ENCODE measurements at regions not wholly inside any gene's neighbourhood (a gene's known extent, or its start where the extent isn't known, plus 50 kb on each side); places are given as distances from the start of the nearest gene placed in this dataset.

GRCh38 chr10:78550716-78551115 lies 517.1 kb downstream of the RPS24 start:
- DNase-seq, result no peak

- DNase-seq, result no peak
These were observed 517.4 kb upstream of the ZMIZ1 start for GRCh38 chr10:78551184-78552005.

- DNase-seq, result no peak
These were observed 516.4 kb upstream of the ZMIZ1 start for GRCh38 chr10:78552261-78552811.

GRCh38 chr10:78553792-78554191 lies 515.0 kb upstream of the ZMIZ1 start:
- DNase-seq, result no peak

GRCh38 chr10:78555128-78555527 lies 513.6 kb upstream of the ZMIZ1 start:
- no peak for DNase-seq

GRCh38 chr10:78556705-78557432 lies 511.9 kb upstream of the ZMIZ1 start:
- DNase-seq, result no peak

- DNase-seq, result no peak
These were observed 511.3 kb upstream of the ZMIZ1 start for GRCh38 chr10:78557433-78557925.

GRCh38 chr10:78559661-78560340 lies 509.0 kb upstream of the ZMIZ1 start:
- no peak for DNase-seq

GRCh38 chr10:78560341-78560688 lies 508.5 kb upstream of the ZMIZ1 start:
- DNase-seq, result no peak

GRCh38 chr10:78563314-78563713 lies 505.5 kb upstream of the ZMIZ1 start:
- DNase-seq, result no peak

- no peak for DNase-seq
These were observed 502.9 kb upstream of the ZMIZ1 start for GRCh38 chr10:78565841-78566240.

- DNase-seq, result no peak
These were observed 502.3 kb upstream of the ZMIZ1 start for GRCh38 chr10:78566284-78567111.

- DNase-seq, result no peak
These were observed 500.9 kb upstream of the ZMIZ1 start for GRCh38 chr10:78567680-78568455.

- no peak for DNase-seq
These were observed 500.1 kb upstream of the ZMIZ1 start for GRCh38 chr10:78568620-78569019.

GRCh38 chr10:78570633-78571235 lies 498.0 kb upstream of the ZMIZ1 start:
- no peak for DNase-seq

GRCh38 chr10:78571286-78571685 lies 497.5 kb upstream of the ZMIZ1 start:
- DNase-seq, result no peak

- no peak for DNase-seq
These were observed 496.9 kb upstream of the ZMIZ1 start for GRCh38 chr10:78571891-78572290.

- DNase-seq, result no peak
These were observed 496.2 kb upstream of the ZMIZ1 start for GRCh38 chr10:78572565-78572964.

- no peak for DNase-seq
These were observed 494.2 kb upstream of the ZMIZ1 start for GRCh38 chr10:78574547-78574946.

GRCh38 chr10:78575400-78575799 lies 493.4 kb upstream of the ZMIZ1 start:
- no peak for DNase-seq

- no peak for DNase-seq
These were observed 492.5 kb upstream of the ZMIZ1 start for GRCh38 chr10:78576276-78576675.

Data from amniotic stem cell (primary cell).